ENCODE measurements at regions not wholly inside any gene's neighbourhood (a gene's known extent, or its start where the extent isn't known, plus 50 kb on each side); places are given as distances from the start of the nearest gene placed in this dataset.

GRCh38 chr6:167453082-167453446 is 128.2 kb downstream of the TTLL2 start (continued):
- TF ChIP-seq ARNTL (CRISPR knock-in tag; IDR thresholded peaks at IDR 0.05; ENCODE audit: borderline replicate concordance, low read depth) (no peak), OSR1 (CRISPR knock-in tag; IDR thresholded peaks at IDR 0.05) (no peak), ZNF8 (CRISPR knock-in tag; IDR thresholded peaks at IDR 0.05) (no peak), TCF4 (CRISPR knock-in tag; IDR thresholded peaks at IDR 0.05; ENCODE audit: borderline replicate concordance) (no peak), ISL1 (CRISPR knock-in tag; IDR thresholded peaks at IDR 0.05) (no peak), CSDC2 (CRISPR knock-in tag; IDR thresholded peaks at IDR 0.05) (no peak)

- TF ChIP-seq SNAI2 (CRISPR knock-in tag; IDR thresholded peaks at IDR 0.05), result no peak
- no peak for ATAC-seq
Measured at GRCh38 chr6:167454003-167454402, 129.1 kb downstream of the TTLL2 start.

DNA sequence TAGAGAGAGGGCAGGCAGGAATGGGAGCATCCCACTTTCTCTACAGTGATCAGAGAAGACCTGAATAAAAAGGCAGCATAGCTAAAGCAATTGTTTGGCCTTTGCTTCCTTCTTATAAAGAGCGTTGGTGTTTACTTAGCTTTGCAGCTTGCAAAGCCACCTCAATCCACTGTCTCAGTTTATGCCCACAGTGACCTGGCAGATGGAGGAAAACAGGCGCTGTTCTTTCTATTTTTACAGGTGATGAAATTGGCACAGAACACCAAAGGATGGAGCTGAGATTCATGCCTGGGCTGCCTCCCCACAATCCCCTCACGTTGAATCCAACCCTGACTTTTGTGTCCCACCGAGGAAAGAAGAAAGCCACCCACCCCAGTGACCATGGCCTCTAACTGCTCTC is 130.5 kb downstream of the TTLL2 start:
- ATAC-seq, result no peak
- TF ChIP-seq POU6F1 (CRISPR knock-in tag; IDR thresholded peaks at IDR 0.05; ENCODE audit: borderline replicate concordance, low read depth) (no peak), PPARA (CRISPR knock-in tag; IDR thresholded peaks at IDR 0.05; ENCODE audit: borderline replicate concordance) (no peak), OSR1 (CRISPR knock-in tag; IDR thresholded peaks at IDR 0.05) (no peak)

GRCh38 chr6:167462514-167463312 is 137.8 kb downstream of the TTLL2 start:
- TF ChIP-seq, protein P1, sequence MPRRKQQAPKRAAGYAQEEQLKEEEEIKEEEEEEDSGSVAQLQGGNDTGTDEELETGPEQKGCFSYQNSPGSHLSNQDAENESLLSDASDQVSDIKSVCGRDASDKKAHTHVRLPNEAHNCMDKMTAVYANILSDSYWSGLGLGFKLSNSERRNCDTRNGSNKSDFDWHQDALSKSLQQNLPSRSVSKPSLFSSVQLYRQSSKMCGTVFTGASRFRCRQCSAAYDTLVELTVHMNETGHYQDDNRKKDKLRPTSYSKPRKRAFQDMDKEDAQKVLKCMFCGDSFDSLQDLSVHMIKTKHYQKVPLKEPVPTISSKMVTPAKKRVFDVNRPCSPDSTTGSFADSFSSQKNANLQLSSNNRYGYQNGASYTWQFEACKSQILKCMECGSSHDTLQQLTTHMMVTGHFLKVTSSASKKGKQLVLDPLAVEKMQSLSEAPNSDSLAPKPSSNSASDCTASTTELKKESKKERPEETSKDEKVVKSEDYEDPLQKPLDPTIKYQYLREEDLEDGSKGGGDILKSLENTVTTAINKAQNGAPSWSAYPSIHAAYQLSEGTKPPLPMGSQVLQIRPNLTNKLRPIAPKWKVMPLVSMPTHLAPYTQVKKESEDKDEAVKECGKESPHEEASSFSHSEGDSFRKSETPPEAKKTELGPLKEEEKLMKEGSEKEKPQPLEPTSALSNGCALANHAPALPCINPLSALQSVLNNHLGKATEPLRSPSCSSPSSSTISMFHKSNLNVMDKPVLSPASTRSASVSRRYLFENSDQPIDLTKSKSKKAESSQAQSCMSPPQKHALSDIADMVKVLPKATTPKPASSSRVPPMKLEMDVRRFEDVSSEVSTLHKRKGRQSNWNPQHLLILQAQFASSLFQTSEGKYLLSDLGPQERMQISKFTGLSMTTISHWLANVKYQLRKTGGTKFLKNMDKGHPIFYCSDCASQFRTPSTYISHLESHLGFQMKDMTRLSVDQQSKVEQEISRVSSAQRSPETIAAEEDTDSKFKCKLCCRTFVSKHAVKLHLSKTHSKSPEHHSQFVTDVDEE (CRISPR knock-in tag; IDR thresholded peaks at IDR 0.05), result no peak
- TF ChIP-seq ZFP30 (CRISPR knock-in tag; IDR thresholded peaks at IDR 0.05) (no peak), ISL1 (CRISPR knock-in tag; IDR thresholded peaks at IDR 0.05) (no peak), ZFP3 (CRISPR knock-in tag; IDR thresholded peaks at IDR 0.05) (no peak), TOX (CRISPR knock-in tag; IDR thresholded peaks at IDR 0.05; ENCODE audit: borderline replicate concordance) (no peak), BACH2 (CRISPR knock-in tag; IDR thresholded peaks at IDR 0.05; ENCODE audit: borderline replicate concordance) (no peak), GLIS3 (CRISPR knock-in tag; IDR thresholded peaks at IDR 0.05) (no peak), PPARA (CRISPR knock-in tag; IDR thresholded peaks at IDR 0.05; ENCODE audit: borderline replicate concordance) (no peak), ZNF70 (CRISPR knock-in tag; IDR thresholded peaks at IDR 0.05) (no peak), OSR1 (CRISPR knock-in tag; IDR thresholded peaks at IDR 0.05) (no peak), RARB (CRISPR knock-in tag; IDR thresholded peaks at IDR 0.05) (no peak), ZNF565 (CRISPR knock-in tag; conservative IDR thresholded peaks at IDR 0.05; ENCODE audit: low read depth) (no peak), ARNTL (CRISPR knock-in tag; IDR thresholded peaks at IDR 0.05; ENCODE audit: borderline replicate concordance, low read depth) (no peak), ZNF8 (CRISPR knock-in tag; IDR thresholded peaks at IDR 0.05) (no peak), TCF4 (CRISPR knock-in tag; IDR thresholded peaks at IDR 0.05; ENCODE audit: borderline replicate concordance) (no peak), CSDC2 (CRISPR knock-in tag; IDR thresholded peaks at IDR 0.05) (no peak)
- TF ChIP-seq, protein P2, sequence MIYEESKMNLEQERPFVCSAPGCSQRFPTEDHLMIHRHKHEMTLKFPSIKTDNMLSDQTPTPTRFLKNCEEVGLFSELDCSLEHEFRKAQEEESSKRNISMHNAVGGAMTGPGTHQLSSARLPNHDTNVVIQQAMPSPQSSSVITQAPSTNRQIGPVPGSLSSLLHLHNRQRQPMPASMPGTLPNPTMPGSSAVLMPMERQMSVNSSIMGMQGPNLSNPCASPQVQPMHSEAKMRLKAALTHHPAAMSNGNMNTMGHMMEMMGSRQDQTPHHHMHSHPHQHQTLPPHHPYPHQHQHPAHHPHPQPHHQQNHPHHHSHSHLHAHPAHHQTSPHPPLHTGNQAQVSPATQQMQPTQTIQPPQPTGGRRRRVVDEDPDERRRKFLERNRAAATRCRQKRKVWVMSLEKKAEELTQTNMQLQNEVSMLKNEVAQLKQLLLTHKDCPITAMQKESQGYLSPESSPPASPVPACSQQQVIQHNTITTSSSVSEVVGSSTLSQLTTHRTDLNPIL (CRISPR knock-in tag; IDR thresholded peaks at IDR 0.05; ENCODE audit: low read depth), result no peak
- no peak for ATAC-seq

DNA sequence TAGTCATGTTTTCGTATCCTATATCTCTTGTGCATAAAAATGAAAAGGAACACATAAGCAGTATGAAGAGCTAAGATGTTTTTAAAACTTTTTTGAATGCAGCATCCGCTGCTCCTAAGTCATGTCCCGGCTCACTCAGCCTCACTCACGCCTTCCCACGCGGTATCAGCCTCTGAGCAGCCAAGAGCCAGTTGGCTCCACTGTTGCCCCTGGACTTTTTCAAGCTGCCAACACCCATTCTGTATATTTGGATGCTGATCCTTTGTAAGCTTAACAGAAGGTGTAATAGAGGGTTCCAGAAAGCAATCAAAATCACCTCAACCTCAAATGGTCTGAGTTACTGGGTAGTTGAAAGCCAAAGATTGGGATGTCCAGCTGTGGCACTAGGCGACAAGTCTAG is 139.3 kb downstream of the TTLL2 start:
- ATAC-seq, result no peak
- TF ChIP-seq BACH2 (CRISPR knock-in tag; IDR thresholded peaks at IDR 0.05; ENCODE audit: borderline replicate concordance) (no peak), ZC3H10 (CRISPR knock-in tag; IDR thresholded peaks at IDR 0.05) (no peak), SNAI2 (CRISPR knock-in tag; IDR thresholded peaks at IDR 0.05) (no peak), ZNF8 (CRISPR knock-in tag; IDR thresholded peaks at IDR 0.05) (no peak), ISL1 (CRISPR knock-in tag; IDR thresholded peaks at IDR 0.05) (no peak), POU6F1 (CRISPR knock-in tag; IDR thresholded peaks at IDR 0.05; ENCODE audit: borderline replicate concordance, low read depth) (no peak), ZNF70 (CRISPR knock-in tag; IDR thresholded peaks at IDR 0.05) (no peak), CSDC2 (CRISPR knock-in tag; IDR thresholded peaks at IDR 0.05) (no peak), ESRRG (CRISPR knock-in tag; IDR thresholded peaks at IDR 0.05) (no peak), ZFP3 (CRISPR knock-in tag; IDR thresholded peaks at IDR 0.05) (no peak), RARB (CRISPR knock-in tag; IDR thresholded peaks at IDR 0.05) (no peak), ZNF565 (CRISPR knock-in tag; conservative IDR thresholded peaks at IDR 0.05; ENCODE audit: low read depth) (no peak)
- TF ChIP-seq, protein P1 (CRISPR knock-in tag; IDR thresholded peaks at IDR 0.05), result no peak

Measured in SK-N-SH treated with all-trans-retinoic acid at 6 μM for 48 hours (cell line).